ENCODE measurements at regions not wholly inside any gene's neighbourhood (a gene's known extent, or its start where the extent isn't known, plus 50 kb on each side); places are given as distances from the start of the nearest gene placed in this dataset.

DNA sequence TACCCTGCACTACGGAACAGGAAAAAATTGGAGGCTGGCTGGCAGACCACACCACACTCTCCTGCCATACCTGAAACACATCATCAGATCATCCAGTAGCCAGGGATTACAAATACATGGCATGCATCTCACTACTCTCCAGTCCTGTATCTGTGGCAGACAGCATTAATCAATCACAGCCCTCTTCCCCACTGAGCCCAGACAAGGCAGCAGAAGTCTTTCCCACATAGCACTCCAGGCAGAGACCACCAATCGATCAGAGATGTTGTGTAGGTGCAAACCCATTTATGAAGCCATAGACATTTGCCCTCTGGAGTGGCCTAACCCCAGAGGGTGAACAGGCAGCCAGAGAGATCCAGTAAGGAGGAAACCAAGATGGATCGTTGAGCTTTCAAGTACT is 410.9 kb upstream of the PROK2 start:
- TF ChIP-seq, protein P1, sequence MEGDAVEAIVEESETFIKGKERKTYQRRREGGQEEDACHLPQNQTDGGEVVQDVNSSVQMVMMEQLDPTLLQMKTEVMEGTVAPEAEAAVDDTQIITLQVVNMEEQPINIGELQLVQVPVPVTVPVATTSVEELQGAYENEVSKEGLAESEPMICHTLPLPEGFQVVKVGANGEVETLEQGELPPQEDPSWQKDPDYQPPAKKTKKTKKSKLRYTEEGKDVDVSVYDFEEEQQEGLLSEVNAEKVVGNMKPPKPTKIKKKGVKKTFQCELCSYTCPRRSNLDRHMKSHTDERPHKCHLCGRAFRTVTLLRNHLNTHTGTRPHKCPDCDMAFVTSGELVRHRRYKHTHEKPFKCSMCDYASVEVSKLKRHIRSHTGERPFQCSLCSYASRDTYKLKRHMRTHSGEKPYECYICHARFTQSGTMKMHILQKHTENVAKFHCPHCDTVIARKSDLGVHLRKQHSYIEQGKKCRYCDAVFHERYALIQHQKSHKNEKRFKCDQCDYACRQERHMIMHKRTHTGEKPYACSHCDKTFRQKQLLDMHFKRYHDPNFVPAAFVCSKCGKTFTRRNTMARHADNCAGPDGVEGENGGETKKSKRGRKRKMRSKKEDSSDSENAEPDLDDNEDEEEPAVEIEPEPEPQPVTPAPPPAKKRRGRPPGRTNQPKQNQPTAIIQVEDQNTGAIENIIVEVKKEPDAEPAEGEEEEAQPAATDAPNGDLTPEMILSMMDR (IDR thresholded peaks at IDR 0.05; ENCODE audit: poor library complexity, severe bottlenecking), result no peak
- H3K9me3 ChIP-seq (ENCODE audit: severe bottlenecking), result peaks cover 2% of the 10 kb centered on the region
- no peaks in the 10 kb centered on the region for H3K36me3 ChIP-seq (ENCODE audit: low read depth)
- H3K4me3 ChIP-seq (ENCODE audit: severe bottlenecking), result no peak overlapping the region
- peaks cover 6% of the 10 kb centered on the region for H3K27me3 ChIP-seq (ENCODE audit: insufficient read depth, poor library complexity, severe bottlenecking)
- DNase-seq (ENCODE audit: low spot score) (no peak), ATAC-seq (ENCODE audit: low read depth) (no peak)
- no peaks in the 10 kb centered on the region for H3K4me1 ChIP-seq (ENCODE audit: insufficient read depth, poor library complexity, severe bottlenecking)
- no peak overlapping the region for H3K27ac ChIP-seq (ENCODE audit: poor library complexity, severe bottlenecking)

DNA sequence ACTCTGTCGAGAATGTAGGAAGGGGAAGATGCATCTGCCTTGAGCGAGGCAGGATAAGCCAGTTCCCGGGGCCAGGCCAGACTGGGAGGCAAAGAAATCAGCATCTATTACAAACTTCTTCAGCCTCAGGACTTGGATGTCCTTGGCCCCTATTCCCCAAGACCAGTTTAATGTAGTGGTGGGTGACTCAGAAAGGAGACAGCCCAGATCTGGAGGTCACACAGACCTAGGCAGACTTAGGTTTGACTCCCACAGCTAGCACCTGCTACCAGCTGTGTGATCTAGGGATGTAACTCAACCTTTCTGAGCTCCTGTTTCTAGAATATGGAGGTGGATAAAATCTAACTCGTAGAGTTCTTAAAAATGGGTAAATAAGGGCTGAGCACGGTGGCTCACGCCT is 409.5 kb upstream of the PROK2 start:
- Histone ChIP-seq H3K9me3 (ENCODE audit: severe bottlenecking) (no peaks in the 10 kb centered on the region), H3K27ac (ENCODE audit: poor library complexity, severe bottlenecking) (no peak overlapping the region), H3K27me3 (ENCODE audit: insufficient read depth, poor library complexity, severe bottlenecking) (peaks cover 6% of the 10 kb centered on the region), H3K36me3 (ENCODE audit: low read depth) (no peaks in the 10 kb centered on the region), H3K4me1 (ENCODE audit: insufficient read depth, poor library complexity, severe bottlenecking) (no peaks in the 10 kb centered on the region), H3K4me3 (ENCODE audit: severe bottlenecking) (no peak overlapping the region)
- TF ChIP-seq, protein P1 (IDR thresholded peaks at IDR 0.05; ENCODE audit: poor library complexity, severe bottlenecking), result no peak
- DNase-seq (ENCODE audit: low spot score) (no peak), ATAC-seq (ENCODE audit: low read depth) (no peak)

DNA sequence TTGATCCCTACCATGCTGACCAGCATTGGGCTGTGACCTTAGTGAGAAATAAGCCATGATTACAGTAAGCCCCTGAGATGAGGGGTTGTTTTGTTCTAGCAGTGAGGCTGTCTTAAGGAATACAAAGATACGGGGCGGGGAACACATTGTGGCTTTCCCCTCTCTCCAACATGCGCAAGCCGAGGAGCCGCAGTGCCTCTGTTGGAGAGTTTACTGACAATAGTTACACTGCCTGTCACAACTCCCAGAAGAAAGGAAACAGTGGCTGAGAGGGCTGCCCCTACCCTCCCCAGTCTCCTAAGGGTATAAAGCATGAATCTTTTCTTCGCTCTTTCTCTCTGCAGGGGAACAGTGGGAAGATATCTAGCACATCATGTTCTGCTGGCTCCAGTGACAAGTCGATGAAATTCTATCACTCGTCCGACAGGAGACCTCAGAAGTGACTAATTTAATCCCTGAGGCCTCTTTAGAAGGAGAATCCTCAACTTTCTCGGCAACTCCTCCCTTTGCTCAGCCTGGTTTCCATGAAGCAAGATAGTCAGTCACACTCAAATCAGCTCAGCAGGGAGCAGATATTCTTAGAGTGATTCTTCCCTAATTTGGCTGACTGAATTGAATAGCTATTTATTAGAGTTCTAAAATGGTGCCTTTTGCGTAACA is 409.0 kb upstream of the PROK2 start:
- Histone ChIP-seq H3K27me3 (ENCODE audit: insufficient read depth, poor library complexity, severe bottlenecking) (peaks cover 6% of the 10 kb centered on the region), H3K27ac (ENCODE audit: poor library complexity, severe bottlenecking) (no peak overlapping the region), H3K36me3 (ENCODE audit: low read depth) (no peaks in the 10 kb centered on the region), H3K9me3 (ENCODE audit: severe bottlenecking) (no peaks in the 10 kb centered on the region), H3K4me3 (ENCODE audit: severe bottlenecking) (no peak overlapping the region), H3K4me1 (ENCODE audit: insufficient read depth, poor library complexity, severe bottlenecking) (no peaks in the 10 kb centered on the region)
- TF ChIP-seq, protein P1 (IDR thresholded peaks at IDR 0.05; ENCODE audit: poor library complexity, severe bottlenecking), result no peak
- DNase-seq (ENCODE audit: low spot score) (no peak), ATAC-seq (ENCODE audit: low read depth) (no peak)

DNA sequence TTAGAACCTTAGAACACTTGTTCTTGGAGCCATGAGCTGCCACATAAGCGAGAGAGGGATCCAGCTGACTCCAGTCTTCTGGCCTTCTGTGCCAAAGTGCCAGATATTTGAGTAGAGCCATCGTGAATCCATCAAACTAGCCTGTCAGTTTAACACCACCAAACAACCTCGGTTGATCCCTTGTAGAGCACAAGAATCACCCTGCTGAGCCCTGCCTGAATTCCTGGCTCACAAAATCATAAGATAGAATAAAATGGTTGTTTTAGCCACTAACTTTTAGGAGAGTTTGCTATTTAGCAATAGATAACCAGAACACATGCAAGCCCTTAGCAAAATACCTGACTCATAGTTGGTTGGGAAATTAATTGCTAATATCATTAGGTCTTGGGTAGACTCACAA is 407.6 kb upstream of the PROK2 start:
- no peak overlapping the region for H3K4me3 ChIP-seq (ENCODE audit: severe bottlenecking)
- ATAC-seq (ENCODE audit: low read depth) (no peak), DNase-seq (ENCODE audit: low spot score) (no peak)
- no peaks in the 10 kb centered on the region for H3K36me3 ChIP-seq (ENCODE audit: low read depth)
- H3K9me3 ChIP-seq (ENCODE audit: severe bottlenecking), result no peaks in the 10 kb centered on the region
- TF ChIP-seq, protein P1 (IDR thresholded peaks at IDR 0.05; ENCODE audit: poor library complexity, severe bottlenecking), result no peak
- H3K4me1 ChIP-seq (ENCODE audit: insufficient read depth, poor library complexity, severe bottlenecking), result no peaks in the 10 kb centered on the region
- no peak overlapping the region for H3K27ac ChIP-seq (ENCODE audit: poor library complexity, severe bottlenecking)
- H3K27me3 ChIP-seq (ENCODE audit: insufficient read depth, poor library complexity, severe bottlenecking), result peaks cover 6% of the 10 kb centered on the region

DNA sequence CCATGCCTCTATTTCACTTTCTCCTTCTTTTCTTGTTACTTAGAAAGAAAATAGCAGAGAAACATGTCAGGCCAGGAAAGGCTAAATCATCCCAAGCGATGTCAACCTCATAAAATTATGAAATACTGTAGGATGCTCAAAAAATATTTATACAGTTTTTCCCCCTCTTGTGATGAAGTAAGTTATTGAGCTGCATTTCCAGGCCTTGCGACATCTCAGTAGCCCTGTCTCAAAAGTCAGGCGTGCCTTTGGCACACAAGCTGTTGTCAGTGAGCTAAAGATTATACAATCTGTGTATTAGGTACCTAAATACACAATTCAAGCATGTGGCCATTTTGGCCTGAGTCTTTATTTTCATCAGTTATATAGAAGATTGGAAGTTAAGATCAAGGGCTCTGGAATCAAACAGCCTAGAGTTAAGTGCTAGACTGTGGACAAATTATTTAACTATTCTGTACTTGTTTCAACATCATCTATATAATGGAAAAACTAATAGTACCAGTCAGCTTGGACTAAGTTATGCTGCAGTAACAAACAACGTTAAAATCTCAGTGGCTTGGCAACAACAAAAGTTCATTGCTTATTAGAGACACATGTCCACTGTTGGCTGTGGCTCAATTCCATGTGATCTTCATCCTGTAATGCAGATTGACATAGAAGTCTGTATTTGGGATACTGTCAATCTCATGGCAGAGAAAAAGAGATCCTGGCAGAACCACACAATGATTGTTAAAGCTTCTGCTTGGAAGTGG is 406.4 kb upstream of the PROK2 start:
- Histone ChIP-seq H3K36me3 (ENCODE audit: low read depth) (no peaks in the 10 kb centered on the region), H3K27me3 (ENCODE audit: insufficient read depth, poor library complexity, severe bottlenecking) (no peaks in the 10 kb centered on the region), H3K4me1 (ENCODE audit: insufficient read depth, poor library complexity, severe bottlenecking) (peaks cover 4% of the 10 kb centered on the region), H3K4me3 (ENCODE audit: severe bottlenecking) (no peak overlapping the region), H3K9me3 (ENCODE audit: severe bottlenecking) (no peaks in the 10 kb centered on the region), H3K27ac (ENCODE audit: poor library complexity, severe bottlenecking) (no peak overlapping the region)
- ATAC-seq (ENCODE audit: low read depth) (no peak), DNase-seq (ENCODE audit: low spot score) (no peak)
- TF ChIP-seq, protein P1 (IDR thresholded peaks at IDR 0.05; ENCODE audit: poor library complexity, severe bottlenecking), result no peak
